Hepatic stellate cell (primary cell): ENCODE measurements at regions not wholly inside any gene's neighbourhood (a gene's known extent, or its start where the extent isn't known, plus 50 kb on each side); places are given as distances from the start of the nearest gene placed in this dataset.
"Not testable (repeated sequence)": the region's sequence is repeated elsewhere in the genome, so short reads cannot be mapped to it uniquely, and the experiment has no call there.

ENCODE experiments used
- DNase-seq: peaks from one replicate; pipeline ENCODE4 v3.0.0; 2011; ENCODE audit warnings: low spot score

GRCh38 chr14:35988550-35988949 is 162.4 kb downstream of the BRMS1L start:
- no peak for DNase-seq

GRCh38 chr14:35987731-35988130 is 161.6 kb downstream of the BRMS1L start:
- no peak for DNase-seq

- no peak for DNase-seq
These were observed 160.1 kb downstream of the BRMS1L start for GRCh38 chr14:35986219-35986573.

- no peak for DNase-seq
These were observed 159.5 kb downstream of the BRMS1L start for GRCh38 chr14:35985474-35986218.

GRCh38 chr14:35979531-35979930 is 153.4 kb downstream of the BRMS1L start:
- DNase-seq, result no peak

- DNase-seq, result no peak
These were observed 152.4 kb downstream of the BRMS1L start for GRCh38 chr14:35978561-35978960.

GRCh38 chr14:35975814-35976213 is 149.7 kb downstream of the BRMS1L start:
- no peak for DNase-seq

- no peak for DNase-seq
These were observed 147.6 kb downstream of the BRMS1L start for GRCh38 chr14:35973770-35974169.

- DNase-seq, result no peak
These were observed 146.0 kb downstream of the BRMS1L start for GRCh38 chr14:35971965-35972630.

GRCh38 chr14:35969310-35969709 is 143.2 kb downstream of the BRMS1L start:
- DNase-seq, result no peak

GRCh38 chr14:35965400-35965799 is 139.3 kb downstream of the BRMS1L start:
- no peak for DNase-seq

GRCh38 chr14:35964697-35965286 is 138.7 kb downstream of the BRMS1L start:
- DNase-seq, result no peak

- DNase-seq, result no peak
These were observed 137.1 kb downstream of the BRMS1L start for GRCh38 chr14:35963209-35963608.

- no peak for DNase-seq
These were observed 135.6 kb downstream of the BRMS1L start for GRCh38 chr14:35961697-35962274.

GRCh38 chr14:35959835-35960234 is 133.7 kb downstream of the BRMS1L start:
- DNase-seq, result no peak

- DNase-seq, result no peak
These were observed 132.4 kb downstream of the BRMS1L start for GRCh38 chr14:35958499-35958898.

- no peak for DNase-seq
These were observed 130.4 kb downstream of the BRMS1L start for GRCh38 chr14:35956376-35957085.

GRCh38 chr14:35952584-35952983 is 126.4 kb downstream of the BRMS1L start:
- DNase-seq, result no peak

GRCh38 chr14:35949920-35950513 is 123.9 kb downstream of the BRMS1L start:
- DNase-seq, result no peak

- not testable (repeated sequence) for DNase-seq
These were observed 121.8 kb downstream of the BRMS1L start for GRCh38 chr14:35947983-35948382.

- DNase-seq, result no peak
These were observed 118.7 kb downstream of the BRMS1L start for GRCh38 chr14:35944847-35945246.

GRCh38 chr14:35940291-35940690 is 114.2 kb downstream of the BRMS1L start:
- no peak for DNase-seq
